ENCODE measurements at regions not wholly inside any gene's neighbourhood (a gene's known extent, or its start where the extent isn't known, plus 50 kb on each side); places are given as distances from the start of the nearest gene placed in this dataset.

GRCh38 chr19:5211217-5211822 is 129.3 kb downstream of the PTPRS start:
- POLR2A ChIA-PET: no interaction called here
- CTCF ChIA-PET: interaction anchor here (1.0 kb wide), 2 partner anchors 15 to 19 kb away, joined by 3 read pairs; no protein-coding TSS in a partner anchor
- no peak for DNase-seq (ENCODE audit: low read depth, low spot score)
- H3K4me3 ChIP-seq (ENCODE audit: low read depth, low read length): no peak overlapping the region
- TF ChIP-seq, protein P1, sequence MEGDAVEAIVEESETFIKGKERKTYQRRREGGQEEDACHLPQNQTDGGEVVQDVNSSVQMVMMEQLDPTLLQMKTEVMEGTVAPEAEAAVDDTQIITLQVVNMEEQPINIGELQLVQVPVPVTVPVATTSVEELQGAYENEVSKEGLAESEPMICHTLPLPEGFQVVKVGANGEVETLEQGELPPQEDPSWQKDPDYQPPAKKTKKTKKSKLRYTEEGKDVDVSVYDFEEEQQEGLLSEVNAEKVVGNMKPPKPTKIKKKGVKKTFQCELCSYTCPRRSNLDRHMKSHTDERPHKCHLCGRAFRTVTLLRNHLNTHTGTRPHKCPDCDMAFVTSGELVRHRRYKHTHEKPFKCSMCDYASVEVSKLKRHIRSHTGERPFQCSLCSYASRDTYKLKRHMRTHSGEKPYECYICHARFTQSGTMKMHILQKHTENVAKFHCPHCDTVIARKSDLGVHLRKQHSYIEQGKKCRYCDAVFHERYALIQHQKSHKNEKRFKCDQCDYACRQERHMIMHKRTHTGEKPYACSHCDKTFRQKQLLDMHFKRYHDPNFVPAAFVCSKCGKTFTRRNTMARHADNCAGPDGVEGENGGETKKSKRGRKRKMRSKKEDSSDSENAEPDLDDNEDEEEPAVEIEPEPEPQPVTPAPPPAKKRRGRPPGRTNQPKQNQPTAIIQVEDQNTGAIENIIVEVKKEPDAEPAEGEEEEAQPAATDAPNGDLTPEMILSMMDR (IDR thresholded peaks at IDR 0.05; ENCODE audit: insufficient read depth, low read length, missing control alignments): no peak

- TF ChIP-seq, protein P1 (IDR thresholded peaks at IDR 0.05; ENCODE audit: insufficient read depth, low read length, missing control alignments): no peak
- no peak for DNase-seq (ENCODE audit: low read depth, low spot score)
- CTCF ChIA-PET: no interaction called here
- no peak overlapping the region for H3K4me3 ChIP-seq (ENCODE audit: low read depth, low read length)
- POLR2A ChIA-PET: no interaction called here
Measured at GRCh38 chr19:5210556-5210955, 130.1 kb downstream of the PTPRS start.

GRCh38 chr19:5207806-5208205 is 132.8 kb downstream of the PTPRS start:
- no peak overlapping the region for H3K4me3 ChIP-seq (ENCODE audit: low read depth, low read length)
- TF ChIP-seq, protein P1 (IDR thresholded peaks at IDR 0.05; ENCODE audit: insufficient read depth, low read length, missing control alignments): no peak
- ChIA-PET CTCF (interaction anchor here (1.3 kb wide), 1 partner anchor 19 kb away, joined by 3 read pairs; no protein-coding TSS in a partner anchor), POLR2A (no interaction called here)
- DNase-seq (ENCODE audit: low read depth, low spot score): no peak

GRCh38 chr19:5206751-5207075 is 133.9 kb downstream of the PTPRS start:
- no peak for DNase-seq (ENCODE audit: low read depth, low spot score)
- ChIA-PET POLR2A (no interaction called here), CTCF (interaction anchor here (1.3 kb wide), 1 partner anchor 20 kb away, joined by 3 read pairs; no protein-coding TSS in a partner anchor)
- H3K4me3 ChIP-seq (ENCODE audit: low read depth, low read length): no peak overlapping the region
- TF ChIP-seq, protein P1 (IDR thresholded peaks at IDR 0.05; ENCODE audit: insufficient read depth, low read length, missing control alignments): no peak

DNA sequence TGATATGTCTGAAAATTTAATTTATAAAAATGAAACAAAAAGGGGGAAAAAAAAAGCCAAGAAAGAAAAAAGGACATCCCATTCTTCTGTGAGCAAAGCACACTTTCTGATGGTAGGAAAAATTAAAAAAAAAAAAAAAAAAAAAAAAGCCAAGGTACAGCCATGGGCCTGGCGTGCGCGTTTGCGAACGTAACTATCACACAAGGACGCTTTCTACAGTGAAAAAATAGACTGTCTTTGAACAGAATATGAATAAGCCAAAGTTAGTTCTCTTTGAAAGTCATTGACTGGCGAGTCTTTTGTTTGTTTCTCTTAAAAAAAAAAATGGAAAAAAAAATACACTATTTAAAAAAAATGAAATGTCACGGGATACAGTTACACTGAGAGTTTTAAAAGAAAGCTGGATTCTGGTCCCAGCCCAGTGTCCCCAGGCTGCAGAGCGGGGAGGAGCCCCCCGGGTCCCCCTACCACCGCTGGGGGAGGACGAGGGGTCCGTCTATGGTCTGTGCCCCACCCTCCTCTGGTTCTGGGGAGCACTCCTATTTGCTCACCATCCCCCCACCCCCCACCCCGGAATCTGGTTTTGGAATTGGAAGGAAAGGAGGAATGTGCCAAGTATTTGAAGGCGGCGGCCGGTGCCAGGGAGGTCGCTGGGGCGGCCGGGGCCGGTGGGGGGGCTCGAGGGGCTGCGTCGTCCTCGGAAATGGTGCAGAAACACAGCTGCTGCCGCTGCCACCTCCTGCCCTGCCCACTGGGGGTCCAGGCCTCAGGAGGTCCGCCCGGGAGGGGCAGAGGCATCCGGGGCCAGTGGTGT is 134.5 kb downstream of the PTPRS start:
- ChIA-PET POLR2A (no interaction called here), CTCF (no interaction called here)
- TF ChIP-seq, protein P1 (IDR thresholded peaks at IDR 0.05; ENCODE audit: insufficient read depth, low read length, missing control alignments): no peak

DNA sequence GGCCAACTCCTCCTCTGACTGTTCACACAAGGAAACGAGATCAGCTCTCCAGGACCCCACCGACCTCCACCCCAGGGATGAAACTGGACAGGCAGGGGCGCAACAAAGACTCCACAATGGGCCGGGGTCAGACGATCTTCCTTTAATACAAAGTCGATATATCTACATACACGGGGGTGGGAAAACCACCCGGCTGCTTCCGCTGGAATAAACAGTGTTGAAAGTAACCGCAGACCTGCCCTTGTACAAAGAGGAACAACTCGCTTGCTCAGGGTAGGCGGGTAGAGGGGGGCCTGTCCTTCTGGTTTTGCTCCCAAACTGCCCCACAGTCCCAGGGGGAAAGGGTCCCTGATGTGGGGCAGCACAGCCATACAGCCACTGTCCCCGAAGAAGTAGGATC is 135.2 kb downstream of the PTPRS start:
- ChIA-PET CTCF (no interaction called here), POLR2A (no interaction called here)
- TF ChIP-seq, protein P1 (IDR thresholded peaks at IDR 0.05; ENCODE audit: insufficient read depth, low read length, missing control alignments): no peak
- no peak for DNase-seq (ENCODE audit: low read depth, low spot score)
- H3K4me3 ChIP-seq (ENCODE audit: low read depth, low read length): no peak overlapping the region

More for the DNA sequence above, 134.5 kb downstream of the PTPRS start:
- no peak overlapping the region for H3K4me3 ChIP-seq (ENCODE audit: low read depth, low read length)
- DNase-seq (ENCODE audit: low read depth, low spot score): no peak
